HL-60 (cell line): ENCODE measurements at regions not wholly inside any gene's neighbourhood (a gene's known extent, or its start where the extent isn't known, plus 50 kb on each side); places are given as distances from the start of the nearest gene placed in this dataset.

ENCODE experiments used
- CTCF ChIP-seq: IDR thresholded peaks from one replicate; pipeline ENCODE4 v1.5.1; 2011; ENCODE audit warnings: low read length, control low read depth, inconsistent platforms; ENCODE audit not compliant: insufficient read depth
- POLR2AphosphoS5 ChIP-seq: IDR thresholded peaks from 2 replicates; pipeline ENCODE4 v1.6.1; 2012; ENCODE audit warnings: low read depth
- REST ChIP-seq: IDR thresholded peaks from 2 replicates; pipeline ENCODE4 v1.6.1; 2012; ENCODE audit warnings: low read depth; ENCODE audit not compliant: insufficient replicate concordance

- no peak for TF ChIP-seq CTCF
- TF ChIP-seq POLR2AphosphoS5 = no peak
- TF ChIP-seq REST = no peak
These were observed 79.7 kb upstream of the BANK1 start for GRCh38 chr4:101710806-101711205.
